DOHH2 (cell line): ENCODE measurements at regions not wholly inside any gene's neighbourhood (a gene's known extent, or its start where the extent isn't known, plus 50 kb on each side); places are given as distances from the start of the nearest gene placed in this dataset.

Experiments
- H3F3A ChIP-seq: fragments of 200-600 bp; sonication (generic), shearing (Covaris generic); 2 replicates; pipeline ENCODE4 v1.6.0; 2016; ENCODE audit warnings: antibody characterized with exemption, mild to moderate bottlenecking; ENCODE audit not compliant: control insufficient read depth, insufficient read depth
- H3K27ac ChIP-seq: fragments of 200-600 bp; sonication (generic); 2 replicates; pipeline ENCODE4 v1.5.1; 2014; ENCODE audit warnings: low read depth, mild to moderate bottlenecking, low read length, moderate library complexity
- H3K27me3 ChIP-seq: fragments of 200-600 bp; sonication (generic); 2 replicates; pipeline ENCODE4 v1.6.1; 2014; ENCODE audit warnings: mild to moderate bottlenecking, low read length, mixed read lengths; ENCODE audit not compliant: control insufficient read depth
- H3K36me3 ChIP-seq: fragments of 200-600 bp; sonication (generic); 2 replicates; pipeline ENCODE4 v1.6.1; 2014; ENCODE audit warnings: mild to moderate bottlenecking, low read length, moderate library complexity, mixed read lengths; ENCODE audit not compliant: control insufficient read depth
- H3K4me1 ChIP-seq: fragments of 200-600 bp; sonication (generic); 2 replicates; pipeline ENCODE4 v1.6.1; 2014; ENCODE audit warnings: mild to moderate bottlenecking, low read length, mixed read lengths; ENCODE audit not compliant: control insufficient read depth
- H3K4me2 ChIP-seq: fragments of 200-600 bp; sonication (generic); 2 replicates; pipeline ENCODE4 v1.6.0; 2014; ENCODE audit warnings: mild to moderate bottlenecking, low read length, moderate library complexity
- H3K4me3 ChIP-seq: fragments of 200-600 bp; sonication (generic); 2 replicates; pipeline ENCODE4 v1.5.1; 2014; ENCODE audit warnings: mild to moderate bottlenecking, low read length, mixed read lengths
- H3K79me2 ChIP-seq: fragments of 200-600 bp; sonication (generic); 2 replicates; pipeline ENCODE4 v1.6.1; 2014; ENCODE audit warnings: mild to moderate bottlenecking, low read length, mixed read lengths; ENCODE audit not compliant: control insufficient read depth
- H3K9me2 ChIP-seq: fragments of 200-600 bp; sonication (generic); replicated peaks from 2 replicates; pipeline ENCODE4 v1.6.1; 2014; ENCODE audit warnings: mild to moderate bottlenecking, low read length, mixed read lengths; ENCODE audit not compliant: control insufficient read depth
- H3K9me3 ChIP-seq: fragments of 200-600 bp; sonication (generic); 2 replicates; pipeline ENCODE4 v1.6.1; 2014; ENCODE audit warnings: antibody characterized with exemption, low read length, mixed read lengths; ENCODE audit not compliant: control insufficient read depth, insufficient read depth
- H4K20me1 ChIP-seq: fragments of 200-600 bp; sonication (generic); 2 replicates; pipeline ENCODE4 v1.6.0; 2014; ENCODE audit warnings: low read depth, mild to moderate bottlenecking, antibody characterized with exemption, low read length, moderate library complexity; ENCODE audit not compliant: control insufficient read depth, insufficient read depth
- EZH2phosphoT487 ChIP-seq: fragments of 200-600 bp; sonication (generic); IDR thresholded peaks from 2 replicates; pipeline ENCODE4 v1.6.1; 2017; ENCODE audit warnings: borderline replicate concordance, mild to moderate bottlenecking, antibody characterized with exemption, low read length, moderate library complexity, mixed read lengths
- TF ChIP-seq, protein P1 (sequence below): fragments of 200-600 bp; sonication (generic); IDR thresholded peaks from one replicate; pipeline ENCODE4 v1.5.1; 2014; ENCODE audit warnings: antibody characterized with exemption, mild to moderate bottlenecking, low read depth, low read length; ENCODE audit not compliant: poor library complexity, severe bottlenecking

- Histone ChIP-seq H3K4me1 (no peaks in the 10 kb centered on the region), H3K27me3 (no peaks in the 10 kb centered on the region), H3K4me2 (no peak overlapping the region), H3F3A (no peaks in the 10 kb centered on the region), H3K4me3 (no peak overlapping the region), H3K27ac (no peak overlapping the region), H3K79me2 (no peaks in the 10 kb centered on the region), H3K9me2 (no peaks in the 10 kb centered on the region), H3K9me3 (no peaks in the 10 kb centered on the region), H4K20me1 (no peaks in the 10 kb centered on the region), H3K36me3 (no peaks in the 10 kb centered on the region)
- no peak for TF ChIP-seq EZH2phosphoT487
- TF ChIP-seq, protein P1, sequence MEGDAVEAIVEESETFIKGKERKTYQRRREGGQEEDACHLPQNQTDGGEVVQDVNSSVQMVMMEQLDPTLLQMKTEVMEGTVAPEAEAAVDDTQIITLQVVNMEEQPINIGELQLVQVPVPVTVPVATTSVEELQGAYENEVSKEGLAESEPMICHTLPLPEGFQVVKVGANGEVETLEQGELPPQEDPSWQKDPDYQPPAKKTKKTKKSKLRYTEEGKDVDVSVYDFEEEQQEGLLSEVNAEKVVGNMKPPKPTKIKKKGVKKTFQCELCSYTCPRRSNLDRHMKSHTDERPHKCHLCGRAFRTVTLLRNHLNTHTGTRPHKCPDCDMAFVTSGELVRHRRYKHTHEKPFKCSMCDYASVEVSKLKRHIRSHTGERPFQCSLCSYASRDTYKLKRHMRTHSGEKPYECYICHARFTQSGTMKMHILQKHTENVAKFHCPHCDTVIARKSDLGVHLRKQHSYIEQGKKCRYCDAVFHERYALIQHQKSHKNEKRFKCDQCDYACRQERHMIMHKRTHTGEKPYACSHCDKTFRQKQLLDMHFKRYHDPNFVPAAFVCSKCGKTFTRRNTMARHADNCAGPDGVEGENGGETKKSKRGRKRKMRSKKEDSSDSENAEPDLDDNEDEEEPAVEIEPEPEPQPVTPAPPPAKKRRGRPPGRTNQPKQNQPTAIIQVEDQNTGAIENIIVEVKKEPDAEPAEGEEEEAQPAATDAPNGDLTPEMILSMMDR: no peak
These were observed 172.6 kb upstream of the SP8 start for GRCh38 chr7:20959281-20959680.

- Histone ChIP-seq H3K9me2 (no peaks in the 10 kb centered on the region), H3K4me2 (no peak overlapping the region), H3K79me2 (no peaks in the 10 kb centered on the region), H3K9me3 (no peaks in the 10 kb centered on the region), H3K27me3 (no peaks in the 10 kb centered on the region), H4K20me1 (no peaks in the 10 kb centered on the region), H3K27ac (no peak overlapping the region), H3K4me3 (no peak overlapping the region), H3F3A (no peaks in the 10 kb centered on the region), H3K36me3 (no peaks in the 10 kb centered on the region), H3K4me1 (no peaks in the 10 kb centered on the region)
- TF ChIP-seq, protein P1: no peak
- TF ChIP-seq EZH2phosphoT487: no peak
These were observed 177.0 kb upstream of the SP8 start for GRCh38 chr7:20963556-20964280.

DNA sequence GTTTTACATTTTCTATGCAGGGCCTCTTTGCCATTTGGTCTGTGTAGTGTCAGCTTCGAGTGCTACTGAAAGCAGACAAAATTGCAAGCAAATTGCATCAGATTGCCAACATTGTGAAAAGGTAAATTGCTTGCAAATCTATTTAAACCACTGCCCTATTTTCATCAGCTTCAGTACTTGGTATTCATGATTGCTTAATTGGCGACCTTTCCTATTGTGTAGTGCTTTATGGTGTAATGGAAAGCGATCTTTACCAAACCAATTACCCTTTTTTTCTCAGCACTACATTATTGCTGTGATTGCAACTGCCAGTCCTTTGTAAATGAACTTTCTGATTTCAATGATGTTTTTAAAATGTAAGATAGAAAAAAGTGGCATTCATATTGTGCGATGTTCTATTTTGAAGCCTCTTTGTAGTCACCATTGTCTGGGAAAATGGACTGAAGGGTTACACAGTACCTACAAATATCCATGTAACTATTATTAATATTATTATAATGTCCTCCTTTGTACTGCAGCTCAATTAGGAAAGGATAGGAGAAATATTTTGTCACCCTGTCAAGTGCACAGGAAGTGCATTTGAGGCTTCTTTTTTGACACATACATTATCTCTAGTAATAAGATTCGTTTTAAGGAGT is 177.7 kb upstream of the SP8 start:
- no peaks in the 10 kb centered on the region for H4K20me1 ChIP-seq
- no peaks in the 10 kb centered on the region for H3K79me2 ChIP-seq
- no peak for TF ChIP-seq EZH2phosphoT487
- TF ChIP-seq, protein P1: no peak
- no peak overlapping the region for H3K4me3 ChIP-seq
- H3K4me2 ChIP-seq: no peak overlapping the region
- H3K27me3 ChIP-seq: no peaks in the 10 kb centered on the region
- H3K9me3 ChIP-seq: no peaks in the 10 kb centered on the region
- H3K4me1 ChIP-seq: no peaks in the 10 kb centered on the region
- H3K9me2 ChIP-seq: no peaks in the 10 kb centered on the region
- no peaks in the 10 kb centered on the region for H3K36me3 ChIP-seq
- H3F3A ChIP-seq: no peaks in the 10 kb centered on the region
- H3K27ac ChIP-seq: no peak overlapping the region
